NCI-H526 treated with DMSO at 0.1 percent for 48 hours (cell line): ENCODE measurements at regions not wholly inside any gene's neighbourhood (a gene's known extent, or its start where the extent isn't known, plus 50 kb on each side); places are given as distances from the start of the nearest gene placed in this dataset.
"Not testable (repeated sequence)": the region's sequence is repeated elsewhere in the genome, so short reads cannot be mapped to it uniquely, and the experiment has no call there.

Source experiments
- DNase-seq: peaks from one replicate; lab custom pipeline; 2025; lab: John Stamatoyannopoulos, UW

DNA sequence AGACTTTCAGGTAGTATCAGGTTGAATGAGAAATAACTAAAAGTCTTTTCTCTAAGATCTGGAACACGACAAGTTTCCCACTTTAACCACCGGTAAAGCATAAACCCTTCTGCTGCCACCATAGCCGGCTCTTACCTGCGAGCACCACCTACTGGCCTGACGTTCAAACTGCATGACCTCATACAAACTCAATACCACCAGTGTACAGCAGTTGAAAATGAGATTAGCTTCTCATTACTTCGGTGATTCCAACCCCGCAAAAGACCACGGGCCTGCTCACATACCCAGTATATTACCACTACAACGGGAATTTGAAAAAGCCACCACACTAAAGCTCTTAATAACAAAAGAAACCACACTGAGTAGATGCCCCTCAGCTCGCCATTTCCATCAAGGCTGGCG lies 1238.6 kb downstream of the TMEM121 start:
- not testable (repeated sequence) for DNase-seq

DNA sequence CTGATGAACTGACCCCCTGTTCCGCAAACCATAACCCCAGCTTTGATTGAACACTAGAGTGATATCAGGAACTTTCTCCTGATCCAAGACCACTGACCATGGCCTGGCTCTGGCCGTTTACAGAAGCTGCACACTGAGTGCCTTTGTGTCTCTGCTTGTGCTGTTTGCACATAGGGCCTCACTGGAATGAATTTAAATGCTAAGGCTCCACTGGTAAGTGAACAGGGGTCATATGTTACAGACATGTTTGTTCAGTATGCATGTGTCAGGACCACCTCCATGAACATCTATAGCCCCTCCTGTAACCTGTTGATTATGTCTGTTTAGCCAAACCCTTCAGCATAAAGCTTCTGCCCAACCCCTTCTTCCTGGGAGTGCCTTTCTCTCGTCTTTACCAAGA lies 1239.8 kb downstream of the TMEM121 start:
- DNase-seq: no peak

DNA sequence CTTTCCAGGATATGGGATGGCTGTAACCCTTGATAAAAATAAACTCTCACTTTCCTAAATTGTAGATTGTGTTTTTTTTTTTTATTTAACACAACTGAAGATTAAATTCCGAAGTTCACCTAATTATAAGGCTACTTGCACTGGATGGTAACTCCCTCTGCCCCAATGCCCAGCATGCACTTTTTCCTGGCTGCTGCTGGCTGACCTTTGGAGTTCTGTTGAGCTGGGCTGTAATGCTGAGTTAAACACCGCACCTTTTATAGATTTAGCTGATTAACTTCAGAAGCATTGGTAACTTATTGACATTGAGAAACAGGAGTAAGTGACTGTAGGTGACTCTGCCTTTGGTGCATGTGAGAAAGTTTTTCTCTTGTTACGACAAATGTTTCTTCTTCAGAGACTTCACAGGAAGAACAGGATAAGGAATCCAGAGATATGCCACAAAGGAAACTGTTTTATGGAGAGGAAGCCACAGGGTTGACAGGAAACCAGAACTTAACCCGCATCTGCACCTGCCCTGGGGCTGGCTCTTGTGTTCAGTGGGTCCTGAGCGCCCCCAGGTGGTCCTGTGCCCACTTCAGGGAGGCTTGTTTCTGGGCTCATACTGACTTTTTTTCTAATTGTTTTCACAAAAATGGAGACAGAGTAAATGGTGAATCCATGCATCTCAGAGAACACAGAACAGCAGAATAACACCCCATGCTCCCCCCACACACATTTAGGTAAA lies 1240.3 kb downstream of the TMEM121 start:
- peak; percentile 15 for DNase-seq

DNA sequence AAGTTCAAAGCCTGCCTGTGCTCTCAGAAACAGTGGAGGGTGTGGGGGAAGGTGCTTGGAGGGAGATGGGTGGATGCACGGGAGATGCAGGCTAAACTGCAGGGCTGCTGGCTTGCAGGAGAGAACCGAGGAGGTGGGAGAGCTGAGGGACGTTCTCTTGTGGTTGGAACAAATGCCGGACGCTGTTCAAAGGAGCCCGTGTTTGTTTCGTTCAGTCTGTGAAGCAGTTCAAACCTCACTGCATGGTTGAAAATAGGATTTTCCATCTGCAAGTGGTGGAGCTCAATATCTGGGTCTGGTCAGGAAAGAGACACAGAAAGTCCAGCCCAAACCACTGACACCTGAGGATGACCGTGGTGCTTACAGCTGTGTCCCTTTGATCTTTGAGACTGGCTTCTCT lies 1241.8 kb downstream of the TMEM121 start:
- DNase-seq: not testable (repeated sequence)

DNA sequence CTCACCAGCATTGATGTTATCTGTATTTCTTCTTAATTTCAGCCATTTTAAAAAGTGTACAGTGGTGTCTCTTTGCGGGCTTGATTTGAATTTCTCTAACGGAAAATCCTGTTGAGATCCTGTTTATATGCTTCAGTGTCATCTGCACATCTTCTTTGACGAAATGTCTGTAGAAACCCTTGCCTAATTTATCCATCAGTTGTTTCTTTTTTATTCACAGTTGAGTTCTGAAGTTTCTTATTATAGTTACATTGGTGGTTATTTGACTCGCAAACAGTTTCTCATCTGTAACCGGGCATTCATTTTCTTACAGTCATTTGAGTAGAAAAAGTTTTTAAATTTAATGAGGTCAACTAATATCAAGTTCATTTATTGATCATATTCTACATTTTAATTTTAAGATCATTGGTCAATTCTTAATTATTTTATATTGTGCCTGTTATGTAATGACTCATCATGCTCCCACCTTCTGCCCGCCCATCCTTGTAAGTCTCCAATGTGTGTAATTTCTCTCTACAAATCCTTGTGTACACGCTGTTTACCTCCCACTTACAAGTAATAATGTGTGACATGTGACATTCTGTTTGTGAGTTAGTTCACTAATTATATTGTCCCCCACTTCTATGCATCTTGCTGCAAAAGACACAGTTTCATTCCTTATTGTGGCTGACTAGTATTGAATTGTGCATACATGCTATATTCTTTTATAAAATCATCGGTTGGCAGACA lies 1242.8 kb downstream of the TMEM121 start:
- not testable (repeated sequence) for DNase-seq

DNA sequence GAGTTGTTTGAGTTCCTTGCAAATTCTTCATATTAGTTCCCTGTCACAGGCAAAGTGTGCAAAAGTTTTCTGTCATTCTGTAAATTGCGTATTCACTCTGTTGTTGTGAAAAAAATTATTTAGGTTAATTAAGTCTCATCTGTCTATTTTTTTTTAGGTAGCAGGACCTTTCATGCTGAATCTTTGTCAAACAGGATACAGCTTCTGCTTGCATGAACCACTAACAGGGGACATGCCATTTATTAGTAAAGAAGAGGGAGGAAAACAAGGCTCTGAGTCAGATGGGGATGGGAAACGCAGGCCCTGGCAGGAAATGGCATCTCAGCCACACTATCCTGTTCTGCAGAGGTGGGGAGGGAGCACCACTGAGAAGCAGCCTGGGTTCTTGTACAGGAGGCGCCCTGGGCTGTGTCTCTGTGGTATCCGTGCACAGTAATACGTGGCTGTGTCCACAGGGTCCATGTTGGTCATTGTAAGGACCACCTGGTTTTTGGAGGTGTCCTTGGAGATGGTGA lies 1243.8 kb downstream of the TMEM121 start:
- DNase-seq: not testable (repeated sequence)

DNA sequence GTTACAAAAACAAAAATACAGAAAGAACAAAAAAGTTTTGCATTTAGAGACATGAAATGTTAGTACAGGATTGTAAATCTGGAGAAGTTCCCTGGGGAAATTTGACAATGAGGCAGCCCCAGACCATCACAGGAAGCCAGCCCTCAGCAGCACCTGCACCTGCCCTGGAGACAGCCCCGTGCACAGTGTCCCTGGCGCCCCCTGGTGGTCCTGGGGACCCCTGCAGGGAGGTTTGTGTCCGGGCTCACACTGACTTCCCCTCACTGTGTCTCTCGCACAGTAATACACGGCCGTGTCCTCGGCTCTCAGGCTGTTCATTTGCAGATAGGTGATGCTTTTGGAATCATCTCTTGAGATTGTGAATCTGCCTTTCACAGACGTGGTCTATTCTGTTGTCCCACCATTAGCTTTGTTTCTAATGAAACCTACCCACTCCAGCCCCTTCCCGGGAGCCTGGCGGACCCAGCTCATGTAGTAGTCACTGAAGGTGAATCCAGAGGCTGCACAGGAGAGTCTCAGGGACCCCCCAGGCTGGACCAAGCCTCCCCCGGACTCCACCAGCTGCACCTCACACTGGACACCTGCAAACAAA lies 1248.6 kb downstream of the TMEM121 start:
- DNase-seq: peak; percentile 24

DNA sequence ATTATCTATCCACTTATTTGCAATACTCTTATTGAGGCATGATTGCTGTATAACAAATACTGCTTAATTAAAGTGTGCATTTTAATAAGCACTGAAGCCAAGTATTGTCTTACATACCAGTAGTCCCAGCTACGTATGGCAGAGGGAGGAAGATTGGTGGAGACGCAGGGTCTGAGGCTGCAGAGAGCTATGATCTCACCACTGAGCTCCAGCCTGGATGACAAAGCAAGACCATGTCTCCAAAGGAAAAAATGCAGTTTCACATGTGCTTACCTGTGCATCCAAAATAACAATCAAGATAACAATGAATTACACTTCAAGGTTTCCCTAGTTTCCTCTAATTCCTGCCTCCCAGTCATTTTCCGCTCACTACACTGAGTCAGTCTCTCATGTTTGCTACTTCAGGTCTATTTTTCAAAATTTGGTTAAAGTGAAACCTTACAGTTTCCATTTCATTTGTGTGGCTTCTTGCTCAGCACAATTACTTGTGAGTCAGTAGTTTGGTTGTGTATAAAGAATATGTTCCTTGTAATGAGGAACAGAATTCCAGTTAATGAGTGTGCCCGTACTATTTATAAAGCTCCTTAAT lies 1250.1 kb downstream of the TMEM121 start:
- no peak for DNase-seq

DNA sequence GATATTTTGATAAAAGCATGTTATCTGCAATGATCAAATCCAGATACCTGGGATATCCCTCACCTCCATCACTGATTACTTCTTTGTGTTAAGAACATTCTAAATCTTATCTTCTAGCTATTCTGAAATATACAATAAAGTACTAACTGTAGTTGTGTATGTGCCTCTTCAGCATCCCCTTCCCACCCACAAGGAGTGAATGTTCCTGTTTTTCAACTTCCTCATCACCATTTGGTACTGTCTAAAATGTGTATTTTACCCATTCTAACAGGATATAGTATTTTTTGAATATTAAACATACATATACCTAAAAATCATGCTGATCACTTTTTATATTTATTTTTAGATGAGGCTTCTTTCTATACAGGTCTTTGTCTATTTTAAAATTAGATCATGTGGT lies 1252.6 kb downstream of the TMEM121 start:
- DNase-seq: no peak

DNA sequence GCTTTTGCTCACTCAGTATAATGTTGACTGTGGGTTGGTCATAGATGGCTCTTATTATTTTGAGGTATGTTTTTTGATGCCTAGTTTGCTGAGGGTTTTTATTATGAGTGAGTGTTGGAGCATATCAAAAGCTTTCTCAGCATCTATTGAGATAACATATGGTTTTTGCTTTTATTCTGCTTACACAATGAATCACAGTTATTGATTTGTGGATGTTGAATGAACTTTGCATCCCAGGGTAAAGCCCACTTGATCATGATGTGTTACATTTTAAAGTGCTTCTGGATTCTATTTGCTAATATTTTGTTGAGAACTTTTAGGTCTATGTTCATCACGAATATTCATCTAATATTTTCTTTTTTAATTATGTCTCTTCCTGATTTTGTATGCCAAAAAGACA lies 1260.3 kb downstream of the TMEM121 start:
- DNase-seq: no peak

DNA sequence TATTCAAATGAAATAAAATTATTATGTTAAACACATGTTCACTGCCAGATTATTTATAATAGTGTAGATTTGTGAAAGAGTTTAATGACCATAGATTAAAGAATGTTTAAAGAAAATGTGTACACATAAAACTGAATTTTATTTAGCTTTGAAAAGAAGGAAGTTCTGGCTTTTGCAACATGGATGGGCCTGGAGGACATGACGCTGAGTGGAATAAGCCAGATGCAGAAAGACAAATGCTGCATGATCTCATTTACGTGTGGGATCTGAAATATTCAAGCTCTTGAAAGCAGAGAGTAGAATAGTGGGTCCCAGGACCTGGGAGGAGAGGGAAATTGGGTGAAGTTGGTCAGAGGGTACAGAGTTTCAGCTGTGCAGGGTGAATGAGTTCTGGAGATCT lies 1261.2 kb downstream of the TMEM121 start:
- DNase-seq: no peak

DNA sequence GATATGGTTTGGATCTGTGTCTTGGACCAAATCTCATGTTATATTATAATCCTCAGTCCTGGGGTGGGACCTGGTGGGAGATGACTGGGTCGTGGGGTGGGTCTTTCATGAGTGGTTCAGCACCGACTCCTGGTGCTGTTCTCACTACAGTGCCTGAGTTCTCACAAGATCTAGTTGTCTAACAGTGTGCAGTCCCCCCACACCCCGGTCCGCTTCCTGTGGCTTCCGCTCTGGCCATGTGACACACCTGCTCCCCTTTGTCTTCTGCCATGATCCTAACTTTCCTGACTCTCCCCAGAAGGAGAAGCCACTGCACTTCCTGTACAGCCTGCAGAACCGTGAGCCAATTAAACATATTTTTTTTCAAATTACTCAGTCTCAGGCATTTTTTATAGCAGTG lies 1262.2 kb downstream of the TMEM121 start:
- no peak for DNase-seq

DNA sequence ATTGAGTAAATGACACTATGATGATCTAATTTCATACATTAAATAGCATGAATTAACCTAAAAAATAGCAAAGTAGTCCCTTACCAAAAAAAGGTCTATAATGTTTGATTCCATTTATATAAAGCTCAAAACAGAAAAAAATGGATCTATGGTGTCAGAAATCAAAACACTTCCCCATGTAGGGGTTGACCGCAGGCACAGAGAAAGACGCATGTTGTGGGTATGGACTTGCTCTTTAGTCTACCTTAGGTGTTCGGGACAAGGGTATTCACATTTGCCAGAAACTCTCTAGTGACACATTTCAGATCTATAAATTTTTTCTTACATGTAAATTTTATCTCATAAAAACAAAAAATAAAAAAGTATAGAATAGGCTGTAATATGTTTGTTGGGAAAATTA lies 1262.9 kb downstream of the TMEM121 start:
- no peak for DNase-seq

DNA sequence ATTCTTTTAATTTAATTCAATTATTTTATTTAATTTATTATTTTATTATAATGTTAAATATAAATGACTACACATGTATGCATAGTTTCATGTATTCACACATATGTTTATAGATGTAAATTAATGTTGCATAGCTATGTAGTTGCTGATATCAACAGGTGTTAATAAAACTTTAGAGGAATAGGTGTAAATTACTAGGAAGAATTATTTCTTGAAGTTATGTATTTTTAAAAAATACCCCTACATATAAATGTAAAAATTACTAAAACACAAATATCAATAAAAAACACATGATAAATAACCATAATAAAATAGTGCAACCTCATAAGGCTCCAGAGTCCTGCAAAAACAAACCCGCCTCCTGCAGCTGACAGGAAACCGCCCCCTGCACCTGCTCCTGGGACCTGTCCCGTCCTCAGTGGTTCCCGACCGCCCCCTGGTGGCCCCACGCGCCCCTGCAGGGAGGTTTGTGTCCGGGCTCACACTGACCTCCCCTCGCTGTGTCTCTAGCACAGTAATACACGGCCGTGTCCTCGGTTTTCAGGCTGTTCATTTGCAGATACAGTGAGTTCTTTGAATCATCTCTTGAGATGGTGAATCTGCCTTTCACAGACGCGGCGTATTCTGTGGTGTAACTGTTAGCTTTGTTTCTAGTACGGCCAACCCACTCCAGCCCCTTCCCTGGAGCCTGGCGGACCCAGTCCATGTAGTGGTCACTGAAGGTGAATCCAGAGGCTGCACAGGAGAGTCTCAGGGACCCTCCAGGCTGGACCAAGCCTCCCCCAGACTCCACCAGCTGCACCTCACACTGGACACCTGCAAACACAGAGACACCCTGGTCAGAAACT lies 1264.0 kb downstream of the TMEM121 start:
- peak; percentile 58 for DNase-seq

DNA sequence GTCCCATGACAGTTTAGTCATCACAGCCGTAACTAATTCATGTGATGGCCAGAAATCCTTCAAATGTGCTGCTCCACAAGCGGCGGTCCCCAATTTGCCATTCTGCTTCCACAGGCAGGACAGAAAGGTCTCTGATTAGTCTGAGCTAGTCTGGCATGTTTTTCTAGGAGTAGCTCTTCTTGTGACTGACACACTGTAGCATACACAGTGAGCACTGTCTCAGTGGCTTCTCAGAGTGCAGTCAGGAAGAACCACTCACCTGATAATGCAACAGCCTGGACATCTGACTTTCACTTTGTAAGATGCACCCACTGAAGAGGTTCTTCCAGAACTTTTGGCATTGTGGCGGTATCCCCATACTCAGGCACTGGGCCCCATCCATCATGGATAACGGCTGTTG lies 1266.2 kb downstream of the TMEM121 start:
- no peak for DNase-seq

DNA sequence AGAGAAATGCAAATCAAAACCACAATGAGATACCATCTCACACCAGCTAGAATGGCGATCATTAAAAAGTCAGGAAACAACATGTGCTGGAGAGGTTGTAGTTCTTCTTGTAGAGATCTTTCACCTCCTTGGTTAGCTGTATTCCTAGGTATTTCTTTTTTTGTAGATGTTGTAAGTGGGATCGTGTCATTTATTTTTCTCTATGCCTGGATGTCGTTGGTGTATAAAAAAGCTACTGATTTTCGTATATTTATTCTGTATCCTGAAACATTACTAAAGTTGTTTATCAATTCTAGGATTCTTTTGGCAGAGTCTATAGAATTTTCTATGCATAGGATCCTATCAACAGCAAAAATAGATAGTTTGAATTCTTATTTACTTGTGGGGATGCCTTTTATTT lies 1271.8 kb downstream of the TMEM121 start:
- DNase-seq: not testable (repeated sequence)

DNA sequence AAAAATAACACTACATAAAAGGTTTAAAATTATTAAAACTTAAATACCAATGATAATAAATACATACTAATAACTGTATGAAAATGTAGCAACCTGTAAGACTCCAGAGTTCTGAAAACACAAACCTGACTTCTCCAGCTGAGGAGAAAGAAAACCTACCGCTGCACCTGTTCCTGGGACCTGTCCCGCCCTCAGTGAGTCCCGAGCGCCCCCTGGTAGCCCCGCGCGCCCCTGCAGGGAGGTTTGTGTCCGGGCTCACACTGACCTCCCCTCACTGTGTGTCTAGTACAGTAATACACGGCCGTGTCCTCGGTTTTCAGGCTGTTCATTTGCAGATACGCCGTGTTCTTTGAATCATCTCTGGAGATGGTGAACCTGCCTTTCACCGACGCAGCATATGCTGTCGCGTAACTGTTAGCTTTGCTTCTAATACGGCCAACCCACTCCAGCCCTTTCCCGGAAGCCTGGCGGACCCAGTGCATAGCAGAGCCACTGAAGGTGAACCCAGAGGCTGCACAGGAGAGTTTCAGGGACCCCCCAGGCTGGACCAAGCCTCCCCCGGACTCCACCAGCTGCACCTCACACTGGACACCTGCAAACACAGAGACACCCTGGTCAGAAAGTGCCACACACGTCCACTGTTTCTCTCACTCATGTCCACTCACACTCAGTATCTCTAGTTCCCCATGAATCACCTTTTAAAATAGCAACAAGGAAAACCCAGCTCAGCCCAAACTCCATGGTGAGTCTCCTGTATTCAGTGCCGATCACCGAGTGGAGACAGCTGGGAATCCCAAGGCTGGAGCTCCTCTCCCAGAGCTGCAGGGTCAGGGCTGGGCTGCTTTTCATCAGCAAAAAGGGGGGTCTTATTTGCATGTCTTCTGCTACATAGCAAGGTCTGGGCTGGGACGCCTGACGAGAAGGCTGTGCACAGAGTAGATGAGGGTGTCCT lies 1276.3 kb downstream of the TMEM121 start:
- DNase-seq: peak; percentile 31

DNA sequence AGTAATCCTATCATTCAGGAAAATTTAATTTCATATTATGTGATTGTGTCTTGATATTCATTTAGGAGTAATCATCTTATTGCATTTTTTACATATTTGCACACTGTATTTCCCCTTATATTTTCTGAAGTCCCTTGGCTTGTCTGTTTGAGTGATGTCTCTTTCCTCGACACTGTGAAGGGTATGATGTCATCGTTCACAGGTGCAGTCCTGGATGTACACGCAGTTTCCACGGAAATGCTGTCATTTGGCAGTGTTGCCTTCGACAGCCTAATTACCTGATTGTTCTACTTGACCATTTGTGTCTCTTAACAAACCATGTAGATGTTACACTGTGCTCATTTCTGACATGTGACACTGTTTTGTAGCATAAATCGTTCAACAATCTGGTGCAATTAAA lies 1277.0 kb downstream of the TMEM121 start:
- no peak for DNase-seq

DNA sequence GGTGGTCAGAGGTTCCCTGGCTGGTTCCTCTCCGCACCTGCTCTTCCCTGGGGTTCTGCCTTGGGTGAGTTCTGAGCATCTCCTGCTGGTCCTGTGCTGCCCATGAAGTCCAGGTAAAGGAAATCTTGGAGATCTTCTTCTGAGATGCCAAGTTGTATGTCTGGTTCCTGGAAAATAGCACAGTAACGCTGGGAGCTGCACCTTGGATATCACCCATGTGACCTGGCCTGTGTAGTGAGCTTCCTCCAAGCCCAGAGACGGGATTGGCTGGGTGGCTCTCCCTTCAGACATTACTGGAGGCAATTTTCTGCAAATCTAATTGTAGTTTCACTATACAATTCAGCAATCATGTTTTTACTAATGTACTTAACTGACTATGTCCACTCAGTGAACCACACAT lies 1281.1 kb downstream of the TMEM121 start:
- no peak for DNase-seq

DNA sequence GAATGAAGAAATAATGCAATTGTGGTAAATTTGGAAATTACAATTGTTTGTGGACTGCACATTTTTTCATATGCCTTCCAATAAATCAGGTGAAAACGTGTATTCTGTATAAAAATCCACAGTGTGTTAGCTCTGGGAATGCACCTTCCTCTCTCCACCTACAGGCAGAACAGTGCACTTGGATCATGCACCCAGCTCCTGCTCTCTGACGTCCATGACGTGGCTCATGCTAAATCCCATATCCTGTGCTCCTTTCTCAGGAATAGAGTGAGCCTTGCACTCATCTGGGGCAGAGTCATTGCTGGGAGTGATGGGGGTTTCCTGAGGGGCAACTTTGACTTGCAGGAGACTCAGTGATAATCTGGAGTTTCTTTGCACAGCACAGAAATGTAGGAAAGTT lies 1282.1 kb downstream of the TMEM121 start:
- no peak for DNase-seq

DNA sequence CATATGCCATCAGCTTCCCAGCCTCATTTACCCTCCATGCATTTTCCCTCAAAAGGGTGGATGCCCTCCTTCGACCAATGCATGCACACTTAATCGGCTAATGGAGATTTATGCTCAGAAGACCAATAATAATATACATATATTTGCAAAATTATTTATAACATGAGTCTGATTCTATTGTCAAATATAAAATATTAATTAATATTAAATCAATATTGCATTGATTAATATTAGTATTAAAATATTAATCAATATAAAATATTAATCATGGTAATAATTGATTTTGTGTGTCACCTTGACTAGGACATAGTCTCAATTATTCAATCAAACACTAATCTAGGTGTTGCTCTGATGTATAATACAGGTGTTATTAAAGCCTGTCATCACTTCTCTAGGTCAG lies 1282.5 kb downstream of the TMEM121 start:
- no peak for DNase-seq
